ENCODE measurements at regions not wholly inside any gene's neighbourhood (a gene's known extent, or its start where the extent isn't known, plus 50 kb on each side); places are given as distances from the start of the nearest gene placed in this dataset.

DNA sequence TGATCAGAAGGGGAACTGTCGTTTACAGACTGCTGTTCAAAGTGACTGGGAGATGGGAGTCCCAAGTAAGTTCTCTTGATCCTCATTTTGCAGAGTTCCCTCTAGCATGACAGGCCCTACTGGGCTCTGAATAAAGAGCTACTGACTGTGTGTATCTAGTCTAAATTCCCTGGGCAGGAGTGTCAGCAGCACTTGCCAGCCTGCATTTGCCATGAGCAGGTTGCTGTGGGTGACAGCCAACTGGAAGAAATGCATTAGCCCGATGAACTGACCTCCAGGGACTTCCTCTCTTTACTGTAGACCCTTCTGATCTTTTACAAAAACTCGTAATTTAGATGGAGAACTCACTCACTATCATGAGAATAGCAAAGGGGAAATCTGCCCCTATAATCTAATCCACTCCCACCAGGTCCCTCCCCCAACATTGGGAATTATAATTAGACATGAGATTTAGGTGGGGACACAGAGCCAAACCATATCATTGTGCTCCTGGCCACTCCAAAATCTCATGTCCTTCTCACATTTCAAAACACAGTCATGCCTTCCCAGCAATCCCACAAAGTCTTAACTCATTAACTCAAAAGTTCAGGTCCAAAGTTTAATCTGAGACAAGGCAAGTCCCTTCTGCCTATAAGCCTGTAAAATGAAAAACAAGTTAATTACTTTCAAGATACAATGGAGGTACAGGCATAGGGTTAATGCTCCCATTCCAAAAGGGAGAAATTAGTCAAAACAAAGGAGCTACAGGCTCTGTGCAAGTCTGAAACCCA lies 78.9 kb upstream of the CXCL14 start:
- Mint-ChIP-seq H3K4me3 (no peak overlapping the region), H3K27ac (no peak overlapping the region), H3K36me3 (ENCODE audit: insufficient read depth) (no peaks in the 10 kb centered on the region), H3K27me3 (peaks cover 18 to 52% of the 10 kb centered on the region in 2 donors), H3K9me3 (peaks cover 4 to 9% of the 10 kb centered on the region in 2 donors), H3K4me1 (ENCODE audit: low read depth in 2 of 2) (no peaks in the 10 kb centered on the region)
- ATAC-seq (replicated peaks) (no peak), DNase-seq (no peak)

DNA sequence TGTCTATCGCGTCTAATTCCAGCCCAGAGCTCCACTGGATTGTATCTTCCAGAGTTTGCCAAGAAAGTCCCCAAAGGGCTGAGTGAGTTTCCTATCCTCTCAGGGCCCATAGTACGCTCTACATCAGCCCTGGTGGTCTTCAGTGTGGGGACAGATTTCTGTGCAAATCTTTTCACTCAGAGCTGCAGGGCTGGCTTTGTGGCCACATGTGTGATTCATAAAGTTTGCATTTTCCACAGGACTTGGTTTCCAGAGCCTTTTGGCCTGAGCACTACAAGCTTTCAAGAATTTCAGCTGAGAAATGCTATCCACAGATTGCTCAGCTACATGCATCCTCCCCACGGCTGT lies 76.7 kb upstream of the CXCL14 start:
- ATAC-seq (replicated peaks) (no peak), DNase-seq (no peak)
- Mint-ChIP-seq H3K9me3 (peaks cover 4 to 9% of the 10 kb centered on the region in 2 donors), H3K4me1 (ENCODE audit: low read depth in 2 of 2) (no peaks in the 10 kb centered on the region), H3K36me3 (ENCODE audit: insufficient read depth) (no peaks in the 10 kb centered on the region), H3K4me3 (no peak overlapping the region), H3K27me3 (peaks cover 14 to 47% of the 10 kb centered on the region in 2 donors), H3K27ac (no peak overlapping the region)

DNA sequence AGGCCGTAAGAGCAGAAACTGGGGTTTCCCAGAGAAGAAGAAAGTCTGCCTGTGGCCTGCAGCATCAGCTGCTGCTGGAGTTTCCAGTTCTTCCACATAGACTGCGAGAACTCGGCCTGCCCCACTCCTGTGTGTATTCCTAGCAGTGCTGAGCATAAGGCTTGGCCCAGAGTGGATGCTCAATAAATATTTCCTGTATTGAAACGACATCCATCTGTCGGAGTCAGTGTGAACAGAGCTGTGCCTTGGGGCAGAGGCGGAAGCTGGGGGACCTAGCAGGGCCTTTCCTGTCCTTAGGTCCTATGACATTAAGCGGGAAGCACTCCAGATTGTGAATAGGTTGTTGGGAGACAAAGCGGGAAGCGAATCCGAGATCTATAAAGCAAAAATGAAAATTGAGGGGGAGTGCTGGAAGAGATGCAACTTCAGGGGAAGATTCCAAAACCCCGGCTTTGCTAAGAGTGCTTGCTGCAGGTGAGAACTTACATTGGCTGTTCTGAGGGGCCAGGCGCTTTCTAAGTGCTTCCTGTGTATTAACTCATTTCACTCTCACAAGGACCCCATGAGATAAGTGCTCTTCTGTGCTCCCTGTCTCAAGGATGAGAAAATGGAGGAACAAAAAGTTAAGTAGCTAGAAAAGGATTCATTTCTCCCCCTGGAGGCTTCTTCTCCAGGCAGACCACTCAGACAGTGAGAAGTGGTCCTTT lies 76.1 kb upstream of the CXCL14 start:
- Mint-ChIP-seq H3K27me3 (peaks cover 14 to 47% of the 10 kb centered on the region in 2 donors), H3K4me3 (no peak overlapping the region), H3K4me1 (ENCODE audit: low read depth in 2 of 2) (no peaks in the 10 kb centered on the region), H3K27ac (no peak overlapping the region), H3K9me3 (peaks cover 4 to 9% of the 10 kb centered on the region in 2 donors), H3K36me3 (ENCODE audit: insufficient read depth) (no peaks in the 10 kb centered on the region)
- ATAC-seq (replicated peaks) (no peak), DNase-seq (no peak)

DNA sequence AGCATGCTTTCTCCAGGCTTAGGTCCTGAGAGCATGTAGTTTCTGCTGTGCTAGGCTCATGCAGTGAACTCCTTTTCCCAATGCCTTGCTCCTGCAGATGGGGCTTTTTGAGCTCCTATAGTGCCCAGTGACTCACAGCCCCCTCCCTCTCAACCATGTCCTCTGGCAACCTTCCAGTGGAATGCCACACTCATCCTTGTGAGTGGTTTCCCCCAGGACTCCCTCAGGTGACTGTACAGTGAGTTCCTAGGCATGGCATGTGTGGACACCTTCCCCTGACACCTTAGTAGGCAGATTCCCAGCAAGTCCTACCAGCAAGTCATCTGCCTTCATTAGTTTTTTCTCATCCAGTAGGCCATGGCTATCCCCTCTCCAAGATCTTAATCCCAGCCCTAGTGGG lies 72.4 kb upstream of the CXCL14 start:
- no peak for ATAC-seq (replicated peaks)
- peaks cover 14 to 44% of the 10 kb centered on the region in 2 donors for H3K27me3 Mint-ChIP-seq

DNA sequence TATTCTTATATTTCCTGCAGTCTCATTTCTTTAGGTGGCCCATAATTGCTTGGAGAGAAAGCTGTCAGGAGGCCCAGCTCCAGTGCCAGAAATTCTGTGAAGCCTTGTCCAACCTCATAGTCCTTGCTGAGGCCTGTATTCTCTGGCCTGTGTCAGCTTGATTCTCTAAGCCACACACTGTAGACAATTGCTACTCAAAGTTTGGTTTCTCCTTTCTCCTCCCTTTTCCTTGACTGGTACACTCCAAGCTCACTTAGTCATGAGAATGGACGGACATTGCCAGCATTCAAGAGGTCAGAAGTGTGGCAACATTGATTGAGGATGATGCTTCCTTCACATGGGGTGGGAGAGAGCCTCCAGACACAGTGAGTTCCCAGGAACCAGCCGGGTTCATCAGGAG lies 71.3 kb upstream of the CXCL14 start:
- Mint-ChIP-seq H3K4me1 (ENCODE audit: low read depth in 2 of 2) (no peaks in the 10 kb centered on the region), H3K4me3 (no peak overlapping the region), H3K27ac (no peak overlapping the region), H3K9me3 (no peaks in the 10 kb centered on the region), H3K36me3 (ENCODE audit: insufficient read depth) (no peaks in the 10 kb centered on the region), H3K27me3 (peaks cover 14 to 38% of the 10 kb centered on the region in 2 donors)
- DNase-seq (no peak), ATAC-seq (replicated peaks) (no peak)

More for the DNA sequence above, 72.4 kb upstream of the CXCL14 start:
- Mint-ChIP-seq H3K9me3 (no peaks in the 10 kb centered on the region), H3K4me1 (ENCODE audit: low read depth in 2 of 2) (no peaks in the 10 kb centered on the region), H3K36me3 (ENCODE audit: insufficient read depth) (no peaks in the 10 kb centered on the region), H3K4me3 (no peak overlapping the region), H3K27ac (no peak overlapping the region)
- DNase-seq, result no peak

DNA sequence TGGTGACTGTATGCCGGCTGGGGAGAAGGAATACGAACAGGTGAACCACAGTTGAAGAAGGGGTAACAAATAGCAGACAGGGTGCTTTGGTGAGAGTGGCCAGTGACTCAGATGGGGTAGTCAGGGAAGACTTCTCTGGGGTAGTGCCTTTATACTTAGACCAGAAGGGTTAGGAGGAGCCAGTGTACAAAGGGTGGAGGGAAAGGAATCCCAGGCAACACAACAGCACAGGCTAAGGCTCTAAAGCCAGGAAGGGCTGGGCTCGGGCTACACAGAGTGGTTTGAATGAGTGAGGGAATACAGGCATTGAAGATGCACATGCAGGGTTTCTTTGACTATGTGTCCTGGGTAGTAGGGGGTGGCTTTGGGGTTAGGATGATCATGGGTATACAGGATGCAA lies 70.6 kb upstream of the CXCL14 start:
- no peaks in the 10 kb centered on the region for H3K4me1 Mint-ChIP-seq (ENCODE audit: low read depth in 2 of 2)
- H3K27ac Mint-ChIP-seq, result no peak overlapping the region
- no peak for DNase-seq
- H3K4me3 Mint-ChIP-seq, result no peak overlapping the region
- peaks cover 14 to 31% of the 10 kb centered on the region in 2 donors for H3K27me3 Mint-ChIP-seq
- no peaks in the 10 kb centered on the region for H3K36me3 Mint-ChIP-seq (ENCODE audit: insufficient read depth)
- H3K9me3 Mint-ChIP-seq, result no peaks in the 10 kb centered on the region
- no peak for ATAC-seq (replicated peaks)

DNA sequence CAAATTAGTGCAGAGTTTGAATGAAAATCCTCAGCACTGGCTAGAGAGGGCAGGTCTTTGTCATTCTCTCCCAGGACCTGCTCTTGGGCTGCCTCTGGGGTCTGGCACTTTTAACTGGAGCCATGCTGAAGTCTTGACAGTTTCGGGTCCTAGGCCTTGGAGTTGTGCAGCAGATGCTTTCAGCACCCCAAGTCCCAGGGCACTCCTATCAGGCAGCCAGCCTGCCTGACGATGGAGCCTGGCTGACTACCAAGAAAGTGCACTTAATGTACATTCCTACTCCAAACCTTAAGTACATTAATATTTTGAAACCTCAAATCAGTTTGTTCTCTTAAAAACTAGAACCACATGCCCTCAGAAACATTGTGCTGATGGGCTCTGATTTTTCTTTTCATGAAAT lies 69.3 kb upstream of the CXCL14 start:
- Mint-ChIP-seq H3K27ac (no peak overlapping the region), H3K4me3 (no peak overlapping the region), H3K4me1 (ENCODE audit: low read depth in 2 of 2) (no peaks in the 10 kb centered on the region), H3K36me3 (ENCODE audit: insufficient read depth) (no peaks in the 10 kb centered on the region), H3K9me3 (no peaks in the 10 kb centered on the region), H3K27me3 (peaks cover 3 to 18% of the 10 kb centered on the region in 2 donors)
- ATAC-seq (replicated peaks), result no peak
- no peak for DNase-seq

DNA sequence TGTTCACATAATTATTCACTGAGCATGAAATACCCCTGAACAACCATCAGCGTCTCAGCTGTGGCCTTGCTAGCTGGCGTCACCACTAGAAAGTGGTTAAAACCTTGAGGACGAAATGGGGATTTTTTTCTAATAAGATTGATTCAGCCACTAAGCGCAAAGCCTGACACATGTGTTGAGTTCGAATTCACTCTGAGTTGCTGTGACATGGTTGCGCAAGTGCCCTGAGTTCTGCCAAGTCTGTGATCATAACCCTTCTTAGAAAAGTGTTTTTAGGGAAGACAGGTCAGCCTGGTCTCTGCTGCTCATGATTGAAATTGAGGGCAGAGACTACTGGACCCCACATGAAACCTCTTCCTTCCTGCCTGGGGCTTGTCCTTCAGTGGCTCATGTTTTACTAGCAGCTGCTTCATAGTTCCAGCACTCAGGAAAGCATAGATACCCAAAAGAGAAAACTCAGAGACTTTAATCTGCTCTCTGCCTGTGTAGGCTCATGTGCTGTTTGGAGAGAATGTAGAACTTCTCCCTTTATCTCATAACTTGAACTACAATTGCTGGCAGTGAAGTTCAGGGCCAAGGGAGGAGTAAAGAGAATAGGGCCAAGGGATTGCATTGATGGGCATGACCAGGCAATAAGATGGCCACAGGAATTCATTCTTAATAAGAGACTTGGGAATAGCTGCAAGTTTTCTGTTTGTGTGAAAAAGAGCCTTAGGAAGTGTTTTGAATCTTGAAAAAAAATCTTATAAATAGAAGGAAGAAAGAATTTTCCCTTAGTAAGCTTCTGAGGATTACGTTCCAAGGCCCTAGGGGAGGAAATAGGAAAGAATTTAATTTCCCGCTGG lies 66.8 kb upstream of the CXCL14 start:
- no peak for ATAC-seq (replicated peaks)
- H3K36me3 Mint-ChIP-seq (ENCODE audit: insufficient read depth), result no peaks in the 10 kb centered on the region
- no peak overlapping the region for H3K4me3 Mint-ChIP-seq
- H3K4me1 Mint-ChIP-seq (ENCODE audit: low read depth in 2 of 2), result no peaks in the 10 kb centered on the region
- H3K27ac Mint-ChIP-seq, result no peak overlapping the region
- H3K9me3 Mint-ChIP-seq, result no peaks in the 10 kb centered on the region
- no peak for DNase-seq
- peaks cover 0 to 13% of the 10 kb centered on the region in 2 donors for H3K27me3 Mint-ChIP-seq

DNA sequence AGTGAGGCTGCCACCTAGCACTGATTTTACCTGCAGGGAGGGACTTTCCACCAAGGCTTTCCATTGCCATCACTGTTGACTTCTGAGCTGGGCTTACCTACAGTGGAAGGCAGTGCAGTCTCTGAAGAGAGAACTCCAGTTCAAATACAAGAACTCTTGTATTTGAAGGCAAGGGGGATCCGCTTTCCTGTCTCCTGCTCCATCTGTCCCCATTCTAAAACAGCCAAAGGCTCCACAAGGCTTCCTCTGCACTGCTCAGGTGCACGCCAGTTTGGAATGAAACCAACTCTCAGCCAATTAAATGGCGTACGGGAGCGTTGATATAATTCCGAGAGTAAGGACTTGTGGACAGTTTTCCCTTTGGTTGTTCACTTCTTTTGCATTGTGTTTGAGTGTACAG lies 66.0 kb upstream of the CXCL14 start:
- H3K27me3 Mint-ChIP-seq, result peaks cover 0 to 15% of the 10 kb centered on the region in 2 donors
- no peak overlapping the region for H3K27ac Mint-ChIP-seq
- no peak overlapping the region for H3K4me3 Mint-ChIP-seq
- ATAC-seq (replicated peaks) (no peak), DNase-seq (no peak)
- no peaks in the 10 kb centered on the region for H3K9me3 Mint-ChIP-seq
- H3K36me3 Mint-ChIP-seq (ENCODE audit: insufficient read depth), result no peaks in the 10 kb centered on the region
- H3K4me1 Mint-ChIP-seq (ENCODE audit: low read depth in 2 of 2), result no peaks in the 10 kb centered on the region

DNA sequence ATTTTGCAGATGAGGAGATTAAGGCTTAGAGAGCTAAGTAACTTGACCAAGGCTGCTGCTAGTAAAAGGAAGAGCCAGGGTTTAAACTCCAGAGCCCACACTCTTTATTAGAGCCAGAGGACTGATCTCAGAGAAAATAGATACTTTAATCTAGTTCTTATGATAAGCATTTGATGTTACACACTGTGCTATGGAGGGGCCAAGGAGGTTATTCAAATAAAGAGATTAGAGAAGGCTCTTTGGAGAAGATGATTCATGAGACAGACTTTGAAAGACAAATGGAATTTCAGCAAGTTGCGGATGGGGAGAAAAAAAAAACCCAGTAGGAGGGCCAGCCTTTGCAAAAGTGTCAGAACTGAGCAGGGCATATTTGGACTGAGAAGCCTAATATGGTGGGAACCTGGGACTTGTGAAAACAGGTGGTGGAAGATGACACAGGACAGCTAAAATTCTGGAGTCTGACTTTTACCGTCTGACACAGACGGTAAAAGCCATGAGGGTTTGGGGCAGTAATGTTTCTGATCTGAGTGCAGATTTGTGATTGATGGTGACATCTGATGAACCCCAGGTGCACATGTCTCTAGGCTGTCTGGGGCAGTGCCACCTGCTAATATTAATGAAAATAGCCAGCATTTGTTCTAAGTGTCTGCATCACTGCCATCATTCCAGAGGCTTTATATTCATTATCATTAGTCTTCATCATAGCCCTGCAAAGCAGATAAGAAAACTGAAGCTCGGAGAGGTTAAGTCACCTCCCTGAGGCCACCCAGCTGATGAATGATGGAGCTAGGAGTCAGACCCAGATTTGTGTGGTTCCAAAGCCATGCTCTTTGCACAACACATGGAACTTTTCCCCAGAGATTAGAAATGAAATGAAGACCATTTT lies 65.3 kb upstream of the CXCL14 start:
- no peaks in the 10 kb centered on the region for H3K9me3 Mint-ChIP-seq
- no peak overlapping the region for H3K27ac Mint-ChIP-seq
- no peak for ATAC-seq (replicated peaks)
- no peaks in the 10 kb centered on the region for H3K4me1 Mint-ChIP-seq (ENCODE audit: low read depth in 2 of 2)
- no peaks in the 10 kb centered on the region for H3K36me3 Mint-ChIP-seq (ENCODE audit: insufficient read depth)
- peaks cover 2 to 16% of the 10 kb centered on the region in 2 donors for H3K27me3 Mint-ChIP-seq
- H3K4me3 Mint-ChIP-seq, result no peak overlapping the region
- no peak for DNase-seq

DNA sequence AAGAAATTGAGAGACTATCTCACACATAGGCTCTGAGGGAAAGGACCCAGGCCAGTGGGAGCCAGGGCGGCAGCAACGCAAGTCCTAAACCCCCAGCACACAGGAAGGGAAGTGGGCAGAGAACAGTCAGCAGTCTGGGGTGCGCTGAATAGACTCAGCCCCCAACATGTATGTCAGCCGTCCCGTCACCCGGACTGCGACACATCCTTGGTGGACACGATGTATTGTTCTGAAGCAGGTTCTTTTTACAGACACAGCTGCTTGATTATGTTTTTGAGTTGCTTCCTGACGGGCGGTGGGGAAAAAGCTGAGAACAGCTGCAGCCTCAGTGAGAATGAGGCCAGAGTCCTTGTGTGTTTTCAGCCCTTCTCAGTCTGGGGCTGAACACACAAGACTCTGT lies 64.1 kb upstream of the CXCL14 start:
- no peak for ATAC-seq (replicated peaks)
- H3K9me3 Mint-ChIP-seq, result no peaks in the 10 kb centered on the region

DNA sequence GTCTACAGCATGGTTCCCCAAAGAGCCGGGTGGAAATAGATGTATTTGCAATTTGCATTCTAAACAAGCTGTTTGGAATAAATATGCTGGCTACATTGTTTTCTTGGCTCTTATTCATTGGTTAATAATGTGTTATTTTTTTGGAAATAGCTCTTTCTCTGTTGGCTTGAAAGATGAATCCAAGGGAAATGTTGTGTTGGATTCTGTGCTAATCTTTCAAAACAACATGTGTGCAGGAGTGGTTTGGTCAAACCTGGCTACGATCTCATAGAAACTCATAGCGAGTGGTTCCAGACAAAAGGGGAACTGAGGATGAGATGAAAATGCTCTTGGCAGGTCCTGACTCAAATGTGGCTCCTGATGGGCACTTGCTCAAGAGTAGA lies 63.7 kb upstream of the CXCL14 start:
- no peak for DNase-seq
- Mint-ChIP-seq H3K36me3 (ENCODE audit: insufficient read depth) (no peaks in the 10 kb centered on the region), H3K27me3 (peaks cover 8 to 21% of the 10 kb centered on the region in 2 donors), H3K9me3 (no peaks in the 10 kb centered on the region), H3K27ac (no peak overlapping the region), H3K4me3 (no peak overlapping the region), H3K4me1 (ENCODE audit: low read depth in 2 of 2) (no peaks in the 10 kb centered on the region)
- no peak for ATAC-seq (replicated peaks)

More for the DNA sequence above, 64.1 kb upstream of the CXCL14 start:
- no peak for DNase-seq
- Mint-ChIP-seq H3K27ac (no peak overlapping the region), H3K4me3 (no peak overlapping the region), H3K36me3 (ENCODE audit: insufficient read depth) (no peaks in the 10 kb centered on the region), H3K27me3 (peaks cover 8 to 19% of the 10 kb centered on the region in 2 donors), H3K4me1 (ENCODE audit: low read depth in 2 of 2) (no peaks in the 10 kb centered on the region)

All from effector memory CD8-positive, alpha-beta T cell (primary cell).